Mammary epithelial cell (primary cell): ENCODE measurements at regions not wholly inside any gene's neighbourhood (a gene's known extent, or its start where the extent isn't known, plus 50 kb on each side); places are given as distances from the start of the nearest gene placed in this dataset.

ENCODE experiments used
- EZH2 ChIP-seq: IDR thresholded peaks from 2 replicates; pipeline ENCODE4 v1.6.1; 2012; ENCODE audit warnings: low read length, inconsistent platforms, borderline replicate concordance
- TF ChIP-seq, protein P1 (sequence below), 2 donors: IDR thresholded peaks in 1 of 2; conservative IDR thresholded peaks in 1 of 2; 2 replicates each; pipeline ENCODE4 v1.5.1; 2011 to 2012; ENCODE audit warnings: inconsistent platforms in 2 of 2, low read length in 2 of 2, mild to moderate bottlenecking in 2 of 2, control low read depth in 1 of 2, low read depth in 1 of 2; ENCODE audit not compliant: insufficient read depth in 1 of 2; ENCODE audit errors: extremely low read depth in 1 of 2

DNA sequence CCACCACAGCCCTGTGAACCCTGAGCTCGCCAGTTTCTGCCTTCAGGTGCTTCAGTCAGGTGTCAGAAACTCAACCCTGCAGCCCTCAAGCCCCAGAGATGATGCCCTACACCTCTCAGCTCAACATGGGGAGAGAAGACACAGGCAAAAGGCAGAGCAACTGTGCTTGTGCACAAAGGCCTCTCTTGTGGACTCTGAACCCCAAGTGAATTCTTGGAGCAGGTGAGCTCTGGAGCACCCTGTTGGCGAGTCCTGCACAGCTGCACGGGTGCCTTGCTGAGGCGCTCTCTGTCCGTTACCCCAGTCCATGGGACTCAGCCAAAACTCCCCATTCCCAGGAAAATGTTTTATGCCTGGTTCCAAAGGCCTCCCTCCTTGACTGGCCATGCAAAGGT lies 197.0 kb downstream of the KLF13 start:
- TF ChIP-seq, protein P1, sequence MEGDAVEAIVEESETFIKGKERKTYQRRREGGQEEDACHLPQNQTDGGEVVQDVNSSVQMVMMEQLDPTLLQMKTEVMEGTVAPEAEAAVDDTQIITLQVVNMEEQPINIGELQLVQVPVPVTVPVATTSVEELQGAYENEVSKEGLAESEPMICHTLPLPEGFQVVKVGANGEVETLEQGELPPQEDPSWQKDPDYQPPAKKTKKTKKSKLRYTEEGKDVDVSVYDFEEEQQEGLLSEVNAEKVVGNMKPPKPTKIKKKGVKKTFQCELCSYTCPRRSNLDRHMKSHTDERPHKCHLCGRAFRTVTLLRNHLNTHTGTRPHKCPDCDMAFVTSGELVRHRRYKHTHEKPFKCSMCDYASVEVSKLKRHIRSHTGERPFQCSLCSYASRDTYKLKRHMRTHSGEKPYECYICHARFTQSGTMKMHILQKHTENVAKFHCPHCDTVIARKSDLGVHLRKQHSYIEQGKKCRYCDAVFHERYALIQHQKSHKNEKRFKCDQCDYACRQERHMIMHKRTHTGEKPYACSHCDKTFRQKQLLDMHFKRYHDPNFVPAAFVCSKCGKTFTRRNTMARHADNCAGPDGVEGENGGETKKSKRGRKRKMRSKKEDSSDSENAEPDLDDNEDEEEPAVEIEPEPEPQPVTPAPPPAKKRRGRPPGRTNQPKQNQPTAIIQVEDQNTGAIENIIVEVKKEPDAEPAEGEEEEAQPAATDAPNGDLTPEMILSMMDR (conservative IDR thresholded peaks at IDR 0.05 in 1 of 2, IDR thresholded peaks at IDR 0.05 in 1 of 2; ENCODE audit: extremely low read depth in 1 of 2, insufficient read depth in 1 of 2, low read depth in 1 of 2, low read length in 2 of 2), result no peak
- no peak for TF ChIP-seq EZH2
